SK-N-SH treated with all-trans-retinoic acid at 6 μM for 48 hours (cell line): ENCODE measurements at regions not wholly inside any gene's neighbourhood (a gene's known extent, or its start where the extent isn't known, plus 50 kb on each side); places are given as distances from the start of the nearest gene placed in this dataset.

ENCODE experiments used
- ATAC-seq: fragments of 200-7000 bp; cut with Tn5 transposase; 3 replicates; pipeline ENCODE4 v1.9.1; 2020; ENCODE audit warnings: mild to moderate bottlenecking, moderate library complexity
- ARNTL ChIP-seq: fragments of 450-650 bp; formaldehyde crosslinking; IDR thresholded peaks from 2 replicates; pipeline ENCODE4 v1.5.0; 2020; ENCODE audit warnings: low read depth, mild to moderate bottlenecking, moderate library complexity, borderline replicate concordance
- CREB5 ChIP-seq: fragments of 250-450 bp; sonication (Bioruptor Pico); IDR thresholded peaks from 2 replicates; pipeline ENCODE4 v1.5.1; 2020; ENCODE audit warnings: low read depth, mild to moderate bottlenecking, moderate library complexity
- CSDC2 ChIP-seq: fragments of 250-450 bp; sonication (Bioruptor Pico); IDR thresholded peaks from 2 replicates; pipeline ENCODE4 v1.5.0; 2020; ENCODE audit warnings: mild to moderate bottlenecking, moderate library complexity
- CSRNP3 ChIP-seq: fragments of 250-450 bp; sonication (Bioruptor Pico); IDR thresholded peaks from 2 replicates; pipeline ENCODE4 v1.5.1; 2021; ENCODE audit warnings: mild to moderate bottlenecking, moderate library complexity
- ESRRG ChIP-seq: fragments of 250-450 bp; sonication (Bioruptor Pico); IDR thresholded peaks from 2 replicates; pipeline ENCODE4 v1.6.1; 2021; ENCODE audit warnings: mild to moderate bottlenecking
- GLIS3 ChIP-seq: fragments of 250-450 bp; sonication (Bioruptor Pico); IDR thresholded peaks from 2 replicates; pipeline ENCODE4 v1.5.0; 2020; ENCODE audit warnings: mild to moderate bottlenecking, moderate library complexity
- ISL1 ChIP-seq: fragments of 250-450 bp; sonication (Bioruptor Pico); IDR thresholded peaks from 2 replicates; pipeline ENCODE4 v2.1.2; 2022; ENCODE audit warnings: mild to moderate bottlenecking, moderate library complexity
- PATZ1 ChIP-seq: fragments of 250-450 bp; sonication (Bioruptor Pico); IDR thresholded peaks from 2 replicates; pipeline ENCODE4 v1.8.0; 2020; ENCODE audit warnings: mild to moderate bottlenecking, moderate library complexity, borderline replicate concordance
- POU6F1 ChIP-seq: fragments of 250-450 bp; sonication (Bioruptor Pico); IDR thresholded peaks from 2 replicates; pipeline ENCODE4 v1.8.0; 2021; ENCODE audit warnings: low read depth, mild to moderate bottlenecking, moderate library complexity, borderline replicate concordance
- PPARA ChIP-seq: fragments of 250-450 bp; sonication (Bioruptor Pico); IDR thresholded peaks from 2 replicates; pipeline ENCODE4 v1.5.0; 2020; ENCODE audit warnings: mild to moderate bottlenecking, borderline replicate concordance
- RARB ChIP-seq: fragments of 250-450 bp; sonication (Bioruptor Pico); IDR thresholded peaks from 2 replicates; pipeline ENCODE4 v1.8.0; 2021; ENCODE audit warnings: mild to moderate bottlenecking, moderate library complexity
- SNAI2 ChIP-seq: fragments of 250-450 bp; sonication (Bioruptor Pico); IDR thresholded peaks from 2 replicates; pipeline ENCODE4 v1.5.0; 2020; ENCODE audit warnings: mild to moderate bottlenecking, moderate library complexity
- TCF4 ChIP-seq: fragments of 250-450 bp; sonication (Bioruptor Pico); IDR thresholded peaks from 2 replicates; pipeline ENCODE4 v1.8.0; 2021; ENCODE audit warnings: mild to moderate bottlenecking, moderate library complexity, borderline replicate concordance
- TOX ChIP-seq: fragments of 250-450 bp; sonication (Bioruptor Pico); IDR thresholded peaks from 2 replicates; pipeline ENCODE4 v1.8.0; 2021; ENCODE audit warnings: mild to moderate bottlenecking, moderate library complexity, borderline replicate concordance
- TSHZ2 ChIP-seq: fragments of 250-450 bp; sonication (Bioruptor Pico); IDR thresholded peaks from 2 replicates; pipeline ENCODE4 v1.5.0; 2020; ENCODE audit warnings: mild to moderate bottlenecking, moderate library complexity
- ZC3H10 ChIP-seq: fragments of 250-450 bp; sonication (Bioruptor Pico); IDR thresholded peaks from 2 replicates; pipeline ENCODE4 v1.5.1; 2021; ENCODE audit warnings: mild to moderate bottlenecking, moderate library complexity
- ZFP3 ChIP-seq: fragments of 250-450 bp; sonication (Bioruptor Pico); IDR thresholded peaks from 2 replicates; pipeline ENCODE4 v1.5.0; 2020; ENCODE audit warnings: mild to moderate bottlenecking, moderate library complexity
- ZFP30 ChIP-seq: fragments of 450-650 bp; formaldehyde crosslinking; IDR thresholded peaks from 2 replicates; pipeline ENCODE4 v1.5.0; 2022; ENCODE audit warnings: mild to moderate bottlenecking, moderate library complexity
- ZNF565 ChIP-seq: fragments of 450-650 bp; formaldehyde crosslinking; conservative IDR thresholded peaks from 2 replicates; pipeline ENCODE4 v1.5.0; 2020; ENCODE audit warnings: low read depth, mild to moderate bottlenecking, moderate library complexity
- ZNF70 ChIP-seq: fragments of 450-650 bp; formaldehyde crosslinking; IDR thresholded peaks from 2 replicates; pipeline ENCODE4 v1.5.0; 2020; ENCODE audit warnings: mild to moderate bottlenecking, moderate library complexity
- ZNF8 ChIP-seq: fragments of 450-650 bp; formaldehyde crosslinking; IDR thresholded peaks from 2 replicates; pipeline ENCODE4 v1.5.0; 2020; ENCODE audit warnings: mild to moderate bottlenecking, moderate library complexity

GRCh38 chr7:137172105-137172590, 171.4 kb downstream of the PTN start:
- no peak for TF ChIP-seq CSRNP3 (CRISPR knock-in tag)
- TF ChIP-seq TSHZ2 (CRISPR knock-in tag), result no peak
- TF ChIP-seq ZC3H10 (CRISPR knock-in tag), result no peak
- no peak for TF ChIP-seq GLIS3 (CRISPR knock-in tag)
- TF ChIP-seq ZNF565 (CRISPR knock-in tag), result no peak
- no peak for TF ChIP-seq ESRRG (CRISPR knock-in tag)
- no peak for TF ChIP-seq PPARA
- no peak for TF ChIP-seq POU6F1 (CRISPR knock-in tag)
- TF ChIP-seq ZNF70 (CRISPR knock-in tag), result no peak
- TF ChIP-seq TOX (CRISPR knock-in tag), result no peak
- TF ChIP-seq SNAI2 (CRISPR knock-in tag), result no peak
- TF ChIP-seq TCF4 (CRISPR knock-in tag), result no peak
- TF ChIP-seq PATZ1, result no peak
- TF ChIP-seq ARNTL (CRISPR knock-in tag), result no peak
- no peak for TF ChIP-seq ISL1 (CRISPR knock-in tag)
- no peak for TF ChIP-seq ZFP3 (CRISPR knock-in tag)
- no peak for TF ChIP-seq CSDC2 (CRISPR knock-in tag)
- no peak for TF ChIP-seq ZNF8 (CRISPR knock-in tag)
- no peak for TF ChIP-seq RARB (CRISPR knock-in tag)
- ATAC-seq, result no peak

DNA sequence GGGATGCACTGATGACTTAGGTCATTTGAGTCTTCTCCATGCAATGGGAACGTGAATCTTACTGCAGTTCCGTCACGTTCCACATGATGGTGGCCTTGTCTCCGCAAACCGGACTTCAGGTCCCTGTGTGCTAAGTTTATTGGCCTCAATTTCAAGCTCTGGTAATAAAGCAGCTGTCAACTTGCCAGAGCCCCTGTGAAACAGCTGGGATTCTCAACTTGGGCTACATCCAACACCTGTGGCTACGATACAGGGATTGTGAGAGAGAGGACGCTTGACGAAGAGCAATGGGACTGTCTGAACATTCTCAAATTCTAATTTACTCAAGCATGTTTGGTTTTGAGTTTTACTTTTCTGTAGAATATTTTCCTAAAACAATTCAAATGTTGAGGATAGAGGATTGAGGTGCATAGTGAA, 174.2 kb downstream of the PTN start:
- TF ChIP-seq ZFP3 (CRISPR knock-in tag) (no peak), TCF4 (CRISPR knock-in tag) (peak; percentile 80; the same call in 1 of the 2 replicates), ZNF70 (CRISPR knock-in tag) (no peak)

GRCh38 chr7:137167609-137168008, 175.9 kb downstream of the PTN start:
- no peak for ATAC-seq
- TF ChIP-seq ISL1 (CRISPR knock-in tag) (peak; percentile 94), ZNF565 (CRISPR knock-in tag) (0 out of 2 replicates have a peak, but pooled peaks have one; percentile 30), ESRRG (CRISPR knock-in tag) (0 out of 2 replicates have a peak, but pooled peaks have one; percentile 16), ZFP30 (CRISPR knock-in tag) (no peak), CREB5 (CRISPR knock-in tag) (peak; percentile 58; the same call in 1 of the 2 replicates)

More for the DNA sequence above, 174.2 kb downstream of the PTN start:
- ATAC-seq, result peak; percentile 98
